ENCODE measurements at regions not wholly inside any gene's neighbourhood (a gene's known extent, or its start where the extent isn't known, plus 50 kb on each side); places are given as distances from the start of the nearest gene placed in this dataset.
"Not testable (repeated sequence)": the region's sequence is repeated elsewhere in the genome, so short reads cannot be mapped to it uniquely, and the experiment has no call there.

DNA sequence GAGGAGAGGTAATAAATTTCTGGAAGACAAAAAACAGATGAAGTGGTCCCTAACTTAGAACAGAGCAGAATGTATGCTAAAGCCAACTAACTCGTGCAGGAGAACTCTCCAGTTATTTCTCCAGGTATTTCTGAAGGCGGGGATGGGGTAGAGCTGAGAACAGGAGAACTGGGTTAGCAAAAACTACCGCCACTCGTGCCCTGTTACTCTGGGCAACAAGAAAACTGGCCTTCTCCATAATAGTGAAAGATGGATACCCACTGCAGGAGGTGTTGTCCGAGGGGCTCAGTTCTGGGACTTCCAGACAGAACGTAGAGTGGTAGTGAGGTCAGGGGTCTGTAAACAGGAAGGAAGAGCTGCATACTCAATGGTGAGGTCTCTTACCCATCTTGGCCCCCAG is 187.3 kb upstream of the FRMD6 start:
- no peaks in the 10 kb centered on the region for H3K79me2 ChIP-seq (ENCODE audit: control insufficient read depth, low read length)
- H3K4me1 ChIP-seq (ENCODE audit: control insufficient read depth, low read length), result no peaks in the 10 kb centered on the region
- no peaks in the 10 kb centered on the region for H3K9me3 ChIP-seq (ENCODE audit: control insufficient read depth, insufficient read depth, low read length)
- no peak overlapping the region for H3K4me2 ChIP-seq (ENCODE audit: low read length)
- no peaks in the 10 kb centered on the region for H3K9me2 ChIP-seq (replicated peaks; ENCODE audit: control insufficient read depth, low read length)
- H3K4me3 ChIP-seq (ENCODE audit: low read length), result no peak overlapping the region
- H4K20me1 ChIP-seq (ENCODE audit: control insufficient read depth, insufficient read depth, low read depth, low read length), result no peaks in the 10 kb centered on the region
- H3K27me3 ChIP-seq (ENCODE audit: control insufficient read depth, low read length), result no peaks in the 10 kb centered on the region
- no peak overlapping the region for H3K27ac ChIP-seq (ENCODE audit: low read depth, low read length)
- TF ChIP-seq EZH2phosphoT487 (IDR thresholded peaks at IDR 0.05; ENCODE audit: borderline replicate concordance, low read length), result no peak
- TF ChIP-seq, protein P1, sequence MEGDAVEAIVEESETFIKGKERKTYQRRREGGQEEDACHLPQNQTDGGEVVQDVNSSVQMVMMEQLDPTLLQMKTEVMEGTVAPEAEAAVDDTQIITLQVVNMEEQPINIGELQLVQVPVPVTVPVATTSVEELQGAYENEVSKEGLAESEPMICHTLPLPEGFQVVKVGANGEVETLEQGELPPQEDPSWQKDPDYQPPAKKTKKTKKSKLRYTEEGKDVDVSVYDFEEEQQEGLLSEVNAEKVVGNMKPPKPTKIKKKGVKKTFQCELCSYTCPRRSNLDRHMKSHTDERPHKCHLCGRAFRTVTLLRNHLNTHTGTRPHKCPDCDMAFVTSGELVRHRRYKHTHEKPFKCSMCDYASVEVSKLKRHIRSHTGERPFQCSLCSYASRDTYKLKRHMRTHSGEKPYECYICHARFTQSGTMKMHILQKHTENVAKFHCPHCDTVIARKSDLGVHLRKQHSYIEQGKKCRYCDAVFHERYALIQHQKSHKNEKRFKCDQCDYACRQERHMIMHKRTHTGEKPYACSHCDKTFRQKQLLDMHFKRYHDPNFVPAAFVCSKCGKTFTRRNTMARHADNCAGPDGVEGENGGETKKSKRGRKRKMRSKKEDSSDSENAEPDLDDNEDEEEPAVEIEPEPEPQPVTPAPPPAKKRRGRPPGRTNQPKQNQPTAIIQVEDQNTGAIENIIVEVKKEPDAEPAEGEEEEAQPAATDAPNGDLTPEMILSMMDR (IDR thresholded peaks at IDR 0.05; ENCODE audit: low read depth, low read length, poor library complexity, severe bottlenecking), result no peak
- H3F3A ChIP-seq (ENCODE audit: control insufficient read depth, insufficient read depth), result no peaks in the 10 kb centered on the region
- H3K36me3 ChIP-seq (ENCODE audit: control insufficient read depth, low read length), result no peaks in the 10 kb centered on the region

DNA sequence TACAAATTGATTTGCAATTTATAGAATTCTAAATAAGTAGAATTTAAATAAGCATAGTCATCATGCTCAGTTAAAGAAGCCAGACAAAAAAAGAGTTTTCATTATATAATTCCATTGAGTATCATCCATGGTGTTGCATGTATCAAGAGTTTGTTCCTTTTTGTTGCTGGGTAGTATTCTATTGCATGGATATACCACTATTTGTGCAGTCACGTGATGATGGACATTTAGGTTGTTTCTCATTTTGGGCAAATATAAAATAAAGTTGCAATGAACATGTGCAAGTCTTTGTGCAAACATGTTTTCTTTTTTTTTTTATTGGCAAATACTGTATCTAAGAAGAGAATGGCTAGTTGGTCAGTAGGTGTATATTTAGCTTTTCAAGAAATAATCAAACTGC is 186.2 kb upstream of the FRMD6 start:
- H3K4me3 ChIP-seq (ENCODE audit: low read length), result no peak overlapping the region
- no peak overlapping the region for H3K4me2 ChIP-seq (ENCODE audit: low read length)
- H3K27me3 ChIP-seq (ENCODE audit: control insufficient read depth, low read length), result no peaks in the 10 kb centered on the region
- TF ChIP-seq, protein P1 (IDR thresholded peaks at IDR 0.05; ENCODE audit: low read depth, low read length, poor library complexity, severe bottlenecking), result no peak
- no peak for TF ChIP-seq EZH2phosphoT487 (IDR thresholded peaks at IDR 0.05; ENCODE audit: borderline replicate concordance, low read length)
- H3K9me3 ChIP-seq (ENCODE audit: control insufficient read depth, insufficient read depth, low read length), result no peaks in the 10 kb centered on the region
- no peaks in the 10 kb centered on the region for H3K79me2 ChIP-seq (ENCODE audit: control insufficient read depth, low read length)
- no peak overlapping the region for H3K27ac ChIP-seq (ENCODE audit: low read depth, low read length)
- no peaks in the 10 kb centered on the region for H4K20me1 ChIP-seq (ENCODE audit: control insufficient read depth, insufficient read depth, low read depth, low read length)
- no peaks in the 10 kb centered on the region for H3F3A ChIP-seq (ENCODE audit: control insufficient read depth, insufficient read depth)
- no peaks in the 10 kb centered on the region for H3K9me2 ChIP-seq (replicated peaks; ENCODE audit: control insufficient read depth, low read length)
- no peaks in the 10 kb centered on the region for H3K36me3 ChIP-seq (ENCODE audit: control insufficient read depth, low read length)
- no peaks in the 10 kb centered on the region for H3K4me1 ChIP-seq (ENCODE audit: control insufficient read depth, low read length)

DNA sequence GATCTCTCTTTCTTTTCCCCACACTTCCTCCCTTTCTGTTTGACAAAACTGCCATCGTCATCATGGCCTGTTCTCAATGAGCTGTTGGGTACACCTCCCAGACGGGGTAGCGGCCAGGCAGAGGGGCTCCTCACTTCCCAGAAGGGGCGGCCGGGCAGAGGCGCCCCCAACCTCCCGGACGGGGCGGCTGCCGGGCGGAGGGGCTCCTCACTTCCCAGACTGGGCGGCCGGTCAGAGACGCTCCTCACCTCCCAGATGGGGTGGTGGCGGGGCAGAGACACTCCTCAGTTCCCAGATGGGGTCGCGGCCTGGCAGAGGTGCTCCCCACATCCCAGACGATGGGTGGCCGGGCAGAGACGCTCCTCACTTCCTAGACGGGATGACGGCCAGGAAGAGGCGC is 184.3 kb upstream of the FRMD6 start:
- not testable (repeated sequence) for H3K4me3 ChIP-seq (ENCODE audit: low read length); H3K27me3 ChIP-seq (ENCODE audit: control insufficient read depth, low read length); H4K20me1 ChIP-seq (ENCODE audit: control insufficient read depth, insufficient read depth, low read depth, low read length); H3K4me2 ChIP-seq (ENCODE audit: low read length); H3K9me3 ChIP-seq (ENCODE audit: control insufficient read depth, insufficient read depth, low read length); H3K79me2 ChIP-seq (ENCODE audit: control insufficient read depth, low read length); H3K36me3 ChIP-seq (ENCODE audit: control insufficient read depth, low read length); H3K27ac ChIP-seq (ENCODE audit: low read depth, low read length); H3F3A ChIP-seq (ENCODE audit: control insufficient read depth, insufficient read depth); H3K4me1 ChIP-seq (ENCODE audit: control insufficient read depth, low read length); H3K9me2 ChIP-seq (replicated peaks; ENCODE audit: control insufficient read depth, low read length)

DNA sequence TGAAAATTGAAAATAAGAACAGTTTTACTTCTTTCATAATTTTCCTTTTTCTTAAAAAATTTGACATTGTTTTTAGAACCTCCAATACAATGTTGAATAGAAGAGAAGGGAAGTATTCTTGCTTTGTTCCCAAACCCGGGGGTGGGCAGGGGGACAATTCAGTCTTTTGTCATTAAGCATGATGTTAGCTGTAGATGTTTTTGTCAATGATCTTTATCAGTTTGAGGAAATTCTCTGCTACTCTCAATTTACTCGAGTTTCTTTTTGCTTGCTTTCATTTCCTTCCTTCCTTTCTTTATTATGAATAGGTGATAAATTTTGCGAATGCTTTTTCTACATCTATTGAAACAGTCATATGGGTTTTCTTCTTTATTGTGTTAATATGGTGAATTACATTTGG is 183.2 kb upstream of the FRMD6 start:
- TF ChIP-seq EZH2phosphoT487 (IDR thresholded peaks at IDR 0.05; ENCODE audit: borderline replicate concordance, low read length), result no peak
- TF ChIP-seq, protein P1 (IDR thresholded peaks at IDR 0.05; ENCODE audit: low read depth, low read length, poor library complexity, severe bottlenecking), result no peak
- Histone ChIP-seq H3K27me3 (ENCODE audit: control insufficient read depth, low read length) (no peaks in the 10 kb centered on the region), H3K79me2 (ENCODE audit: control insufficient read depth, low read length) (no peaks in the 10 kb centered on the region), H3K36me3 (ENCODE audit: control insufficient read depth, low read length) (no peaks in the 10 kb centered on the region), H3F3A (ENCODE audit: control insufficient read depth, insufficient read depth) (no peaks in the 10 kb centered on the region), H3K4me1 (ENCODE audit: control insufficient read depth, low read length) (no peaks in the 10 kb centered on the region), H3K4me2 (ENCODE audit: low read length) (no peak overlapping the region), H3K4me3 (ENCODE audit: low read length) (no peak overlapping the region), H4K20me1 (ENCODE audit: control insufficient read depth, insufficient read depth, low read depth, low read length) (no peaks in the 10 kb centered on the region), H3K9me2 (replicated peaks; ENCODE audit: control insufficient read depth, low read length) (no peaks in the 10 kb centered on the region), H3K9me3 (ENCODE audit: control insufficient read depth, insufficient read depth, low read length) (no peaks in the 10 kb centered on the region), H3K27ac (ENCODE audit: low read depth, low read length) (no peak overlapping the region)

All from DOHH2 (cell line).